ENCODE measurements at regions not wholly inside any gene's neighbourhood (a gene's known extent, or its start where the extent isn't known, plus 50 kb on each side); places are given as distances from the start of the nearest gene placed in this dataset.

DNA sequence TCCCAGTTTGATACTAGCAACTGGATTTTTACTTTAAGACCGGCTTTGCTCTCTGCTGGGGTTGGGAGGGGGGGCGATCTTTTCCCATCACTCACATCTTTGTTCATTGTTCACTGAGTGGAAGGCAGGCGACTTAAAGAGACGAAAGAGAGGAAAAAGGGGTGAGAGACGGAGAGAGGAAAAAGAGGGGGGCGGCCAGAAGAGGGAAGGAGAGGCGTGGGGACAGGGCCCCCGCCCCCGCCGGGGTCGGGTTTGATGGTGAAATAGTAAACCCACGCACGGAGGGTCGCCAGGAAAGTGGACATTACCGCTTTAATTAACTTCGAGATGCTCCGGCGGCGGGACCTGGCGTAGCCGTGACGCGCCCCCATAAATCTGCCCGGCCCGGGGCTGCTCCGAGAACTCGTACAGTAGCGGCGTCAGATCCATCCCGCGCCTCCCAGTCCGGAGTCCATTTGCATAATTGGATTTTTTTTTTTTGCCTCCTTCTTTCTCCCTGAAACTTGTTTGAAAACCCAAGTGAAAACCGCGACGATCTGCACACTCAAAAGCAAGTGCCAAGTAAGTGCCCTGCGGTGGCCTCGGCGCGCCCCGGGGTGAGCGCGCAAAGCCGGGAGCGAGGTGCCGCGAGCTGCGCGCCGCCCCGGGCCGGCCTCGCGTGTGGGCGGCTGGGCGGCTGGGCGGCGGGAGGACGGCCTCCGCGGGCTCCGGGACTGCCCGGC lies 143.9 kb upstream of the ZNF536 start:
- Histone ChIP-seq H3K9ac (ENCODE audit: low read length) (no peak overlapping the region), H3K4me2 (ENCODE audit: low read length) (no peak overlapping the region), H3K9me2 (ENCODE audit: low read depth, low read length) (no peaks in the 10 kb centered on the region), H3K79me2 (ENCODE audit: insufficient read depth, low read length) (no peaks in the 10 kb centered on the region), H3K27me3 (ENCODE audit: insufficient read depth, low read length) (0 out of 2 replicates have a peak, but pooled peaks cover 3% of the 10 kb centered on the region), H3K27ac (ENCODE audit: low read depth, low read length, poor library complexity, severe bottlenecking) (no peak overlapping the region), H2AFZ (ENCODE audit: low read length) (no peak overlapping the region), H3K9me3 (ENCODE audit: low read length) (no peaks in the 10 kb centered on the region), H4K20me1 (ENCODE audit: insufficient read depth, low read length) (no peaks in the 10 kb centered on the region), H3K4me1 (ENCODE audit: insufficient read depth, low read length, severe bottlenecking) (no peaks in the 10 kb centered on the region), H3K4me3 (ENCODE audit: low read depth, low read length, poor library complexity, severe bottlenecking) (no peak overlapping the region), H3K36me3 (ENCODE audit: insufficient read depth, low read length) (no peaks in the 10 kb centered on the region), H3F3A (ENCODE audit: insufficient read depth, low read length) (no peaks in the 10 kb centered on the region)
- TF ChIP-seq CTCF (IDR thresholded peaks at IDR 0.05; ENCODE audit: low read length): no peak
- TF ChIP-seq EZH2 (IDR thresholded peaks at IDR 0.05; ENCODE audit: borderline replicate concordance, low read length): no peak

GRCh38 chr19:30228835-30229524 lies 143.2 kb upstream of the ZNF536 start:
- no peaks in the 10 kb centered on the region for H3K36me3 ChIP-seq (ENCODE audit: insufficient read depth, low read length)
- no peak overlapping the region for H3K4me2 ChIP-seq (ENCODE audit: low read length)
- no peaks in the 10 kb centered on the region for H3K79me2 ChIP-seq (ENCODE audit: insufficient read depth, low read length)
- no peak overlapping the region for H3K27ac ChIP-seq (ENCODE audit: low read depth, low read length, poor library complexity, severe bottlenecking)
- H2AFZ ChIP-seq (ENCODE audit: low read length): no peak overlapping the region
- H3K4me3 ChIP-seq (ENCODE audit: low read depth, low read length, poor library complexity, severe bottlenecking): no peak overlapping the region
- H3K9me2 ChIP-seq (ENCODE audit: low read depth, low read length): no peaks in the 10 kb centered on the region
- H3K27me3 ChIP-seq (ENCODE audit: insufficient read depth, low read length): 0 out of 2 replicates have a peak, but pooled peaks cover 3% of the 10 kb centered on the region
- H4K20me1 ChIP-seq (ENCODE audit: insufficient read depth, low read length): no peaks in the 10 kb centered on the region
- H3K4me1 ChIP-seq (ENCODE audit: insufficient read depth, low read length, severe bottlenecking): no peaks in the 10 kb centered on the region
- no peak overlapping the region for H3K9ac ChIP-seq (ENCODE audit: low read length)
- H3K9me3 ChIP-seq (ENCODE audit: low read length): no peaks in the 10 kb centered on the region
- TF ChIP-seq CTCF (IDR thresholded peaks at IDR 0.05; ENCODE audit: low read length) (no peak), EZH2 (IDR thresholded peaks at IDR 0.05; ENCODE audit: borderline replicate concordance, low read length) (no peak)
- no peaks in the 10 kb centered on the region for H3F3A ChIP-seq (ENCODE audit: insufficient read depth, low read length)

DNA sequence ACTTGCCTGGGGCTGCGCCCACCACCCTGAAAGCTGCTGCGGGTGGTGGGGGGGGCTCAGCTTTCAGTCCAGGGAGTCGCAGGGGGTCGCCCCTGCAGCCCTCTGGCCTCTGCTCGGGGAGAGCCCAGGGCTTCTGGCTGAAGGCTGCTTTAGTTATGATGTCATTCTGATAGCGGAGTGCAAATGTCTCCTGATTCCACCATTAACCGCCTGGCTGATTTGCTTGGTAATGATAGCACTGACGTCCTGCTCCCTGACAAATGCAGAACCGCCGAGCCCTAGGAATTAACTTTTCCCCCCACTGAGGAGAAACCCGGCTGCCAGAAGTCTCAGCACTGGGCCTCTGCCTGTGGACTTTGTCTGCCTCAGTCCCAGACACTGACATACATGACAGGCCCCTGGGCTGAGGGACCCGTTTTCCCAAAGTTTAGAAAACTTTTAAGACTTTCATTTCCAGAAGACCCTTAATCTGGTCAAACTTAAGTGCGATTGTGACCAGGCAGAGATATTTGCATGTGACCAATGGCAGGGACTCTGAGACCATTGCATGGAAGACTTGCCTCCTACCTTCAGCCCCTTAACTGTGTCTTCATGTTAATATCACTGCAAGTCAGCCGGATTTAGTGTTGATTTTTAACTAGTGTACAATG lies 142.5 kb upstream of the ZNF536 start:
- Histone ChIP-seq H3K4me1 (ENCODE audit: insufficient read depth, low read length, severe bottlenecking) (no peaks in the 10 kb centered on the region), H3K27ac (ENCODE audit: low read depth, low read length, poor library complexity, severe bottlenecking) (no peak overlapping the region), H3K27me3 (ENCODE audit: insufficient read depth, low read length) (0 out of 2 replicates have a peak, but pooled peaks cover 3% of the 10 kb centered on the region), H3F3A (ENCODE audit: insufficient read depth, low read length) (no peaks in the 10 kb centered on the region), H2AFZ (ENCODE audit: low read length) (no peak overlapping the region), H3K4me2 (ENCODE audit: low read length) (no peak overlapping the region), H3K9me3 (ENCODE audit: low read length) (no peaks in the 10 kb centered on the region), H4K20me1 (ENCODE audit: insufficient read depth, low read length) (no peaks in the 10 kb centered on the region), H3K9me2 (ENCODE audit: low read depth, low read length) (no peaks in the 10 kb centered on the region), H3K79me2 (ENCODE audit: insufficient read depth, low read length) (no peaks in the 10 kb centered on the region), H3K4me3 (ENCODE audit: low read depth, low read length, poor library complexity, severe bottlenecking) (no peak overlapping the region), H3K36me3 (ENCODE audit: insufficient read depth, low read length) (no peaks in the 10 kb centered on the region), H3K9ac (ENCODE audit: low read length) (no peak overlapping the region)
- TF ChIP-seq EZH2 (IDR thresholded peaks at IDR 0.05; ENCODE audit: borderline replicate concordance, low read length): no peak
- TF ChIP-seq CTCF (IDR thresholded peaks at IDR 0.05; ENCODE audit: low read length): no peak
